Ishikawa (cell line): ENCODE measurements at regions not wholly inside any gene's neighbourhood (a gene's known extent, or its start where the extent isn't known, plus 50 kb on each side); places are given as distances from the start of the nearest gene placed in this dataset.

Experiments used
- EP300 ChIP-seq: IDR thresholded peaks from 2 replicates; pipeline ENCODE4 v1.6.1; 2012; ENCODE audit warnings: borderline replicate concordance
- YY1 ChIP-seq: IDR thresholded peaks from 2 replicates; pipeline ENCODE4 v1.6.1; 2012; ENCODE audit warnings: low read depth
- TF ChIP-seq, protein P1 (sequence below): IDR thresholded peaks from 2 replicates; pipeline ENCODE4 v1.6.1; 2012; ENCODE audit warnings: low read depth, mild to moderate bottlenecking
- TF ChIP-seq, protein P2 (sequence below): IDR thresholded peaks from 2 replicates; pipeline ENCODE4 v1.6.1; 2012

DNA sequence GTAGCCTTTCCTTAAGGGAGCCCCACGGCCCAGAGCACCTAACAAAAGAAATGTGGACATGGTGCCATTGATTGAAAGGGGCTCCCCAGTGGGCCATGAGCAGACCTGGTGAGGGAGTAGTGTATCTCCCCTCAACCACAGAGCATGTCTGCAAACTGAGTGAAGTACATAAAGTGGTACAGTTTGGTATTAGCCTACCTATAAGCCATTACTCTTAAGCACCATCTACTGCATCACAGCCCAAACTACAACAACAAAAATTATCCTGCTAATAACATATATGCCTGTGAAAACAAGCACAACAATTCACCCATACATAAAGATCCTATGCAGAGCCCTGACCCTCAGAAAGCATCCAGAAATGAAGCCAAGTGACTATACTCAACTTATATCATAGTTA, 407.8 kb downstream of the PTPRC start:
- no peak for TF ChIP-seq EP300
- TF ChIP-seq, protein P1, sequence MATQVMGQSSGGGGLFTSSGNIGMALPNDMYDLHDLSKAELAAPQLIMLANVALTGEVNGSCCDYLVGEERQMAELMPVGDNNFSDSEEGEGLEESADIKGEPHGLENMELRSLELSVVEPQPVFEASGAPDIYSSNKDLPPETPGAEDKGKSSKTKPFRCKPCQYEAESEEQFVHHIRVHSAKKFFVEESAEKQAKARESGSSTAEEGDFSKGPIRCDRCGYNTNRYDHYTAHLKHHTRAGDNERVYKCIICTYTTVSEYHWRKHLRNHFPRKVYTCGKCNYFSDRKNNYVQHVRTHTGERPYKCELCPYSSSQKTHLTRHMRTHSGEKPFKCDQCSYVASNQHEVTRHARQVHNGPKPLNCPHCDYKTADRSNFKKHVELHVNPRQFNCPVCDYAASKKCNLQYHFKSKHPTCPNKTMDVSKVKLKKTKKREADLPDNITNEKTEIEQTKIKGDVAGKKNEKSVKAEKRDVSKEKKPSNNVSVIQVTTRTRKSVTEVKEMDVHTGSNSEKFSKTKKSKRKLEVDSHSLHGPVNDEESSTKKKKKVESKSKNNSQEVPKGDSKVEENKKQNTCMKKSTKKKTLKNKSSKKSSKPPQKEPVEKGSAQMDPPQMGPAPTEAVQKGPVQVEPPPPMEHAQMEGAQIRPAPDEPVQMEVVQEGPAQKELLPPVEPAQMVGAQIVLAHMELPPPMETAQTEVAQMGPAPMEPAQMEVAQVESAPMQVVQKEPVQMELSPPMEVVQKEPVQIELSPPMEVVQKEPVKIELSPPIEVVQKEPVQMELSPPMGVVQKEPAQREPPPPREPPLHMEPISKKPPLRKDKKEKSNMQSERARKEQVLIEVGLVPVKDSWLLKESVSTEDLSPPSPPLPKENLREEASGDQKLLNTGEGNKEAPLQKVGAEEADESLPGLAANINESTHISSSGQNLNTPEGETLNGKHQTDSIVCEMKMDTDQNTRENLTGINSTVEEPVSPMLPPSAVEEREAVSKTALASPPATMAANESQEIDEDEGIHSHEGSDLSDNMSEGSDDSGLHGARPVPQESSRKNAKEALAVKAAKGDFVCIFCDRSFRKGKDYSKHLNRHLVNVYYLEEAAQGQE, result no peak
- TF ChIP-seq, protein P2, sequence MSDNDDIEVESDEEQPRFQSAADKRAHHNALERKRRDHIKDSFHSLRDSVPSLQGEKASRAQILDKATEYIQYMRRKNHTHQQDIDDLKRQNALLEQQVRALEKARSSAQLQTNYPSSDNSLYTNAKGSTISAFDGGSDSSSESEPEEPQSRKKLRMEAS, result no peak
- no peak for TF ChIP-seq YY1
